GM19324 (cell line): ENCODE measurements at regions not wholly inside any gene's neighbourhood (a gene's known extent, or its start where the extent isn't known, plus 50 kb on each side); places are given as distances from the start of the nearest gene placed in this dataset.
"Not testable (repeated sequence)": the region's sequence is repeated elsewhere in the genome, so short reads cannot be mapped to it uniquely, and the experiment has no call there.

Source experiments
- ATAC-seq: cut with Tn5 transposase; IDR thresholded peaks from one replicate; pipeline ENCODE4 v1.9.1; 2021; ENCODE audit warnings: mild to moderate bottlenecking, moderate library complexity; ENCODE audit not compliant: unreplicated experiment, low FRiP score

GRCh38 chr7:118872568-118872967, 648.1 kb downstream of the ANKRD7 start:
- no peak for ATAC-seq

DNA sequence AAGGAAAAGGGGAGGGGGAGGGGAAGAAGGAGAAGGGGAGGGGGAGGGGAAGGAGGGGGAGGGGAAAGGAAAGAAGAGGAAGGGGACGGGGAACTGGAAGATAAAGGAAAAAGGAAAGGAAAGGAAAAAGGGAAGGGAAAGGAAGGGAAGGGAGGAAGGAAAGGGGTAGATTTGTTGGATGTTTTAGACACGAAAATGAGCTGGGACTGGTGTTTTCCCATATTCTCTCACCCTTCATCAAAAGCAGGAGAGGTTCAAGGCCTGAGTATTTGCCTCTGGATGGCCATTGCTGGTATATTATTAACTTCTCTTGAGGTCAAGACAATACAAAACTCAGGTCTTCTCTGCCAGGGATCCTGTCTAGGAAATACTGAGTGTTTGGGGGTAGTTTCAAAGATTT, 652.7 kb downstream of the ANKRD7 start:
- no peak for ATAC-seq

DNA sequence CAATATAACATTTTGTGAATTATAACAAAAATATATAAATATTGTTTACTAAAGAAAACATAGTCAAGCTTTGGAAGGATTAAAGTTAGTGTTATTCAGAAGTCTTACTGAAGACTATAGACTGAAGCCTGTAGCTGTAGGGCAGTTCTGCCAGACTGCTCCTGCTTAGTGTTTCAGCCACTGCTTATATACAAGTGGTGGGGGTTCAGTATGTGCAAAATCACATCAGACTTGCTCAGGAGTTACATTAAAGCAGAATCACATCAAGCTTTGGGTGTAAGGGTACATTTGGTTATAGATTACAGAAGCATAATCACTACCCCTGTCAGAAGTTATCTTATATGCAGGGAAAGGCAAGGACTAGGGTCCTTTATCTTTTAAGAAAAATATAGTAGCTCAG, 653.8 kb downstream of the ANKRD7 start:
- no peak for ATAC-seq

GRCh38 chr7:118898284-118898683, 673.8 kb downstream of the ANKRD7 start:
- ATAC-seq: no peak

DNA sequence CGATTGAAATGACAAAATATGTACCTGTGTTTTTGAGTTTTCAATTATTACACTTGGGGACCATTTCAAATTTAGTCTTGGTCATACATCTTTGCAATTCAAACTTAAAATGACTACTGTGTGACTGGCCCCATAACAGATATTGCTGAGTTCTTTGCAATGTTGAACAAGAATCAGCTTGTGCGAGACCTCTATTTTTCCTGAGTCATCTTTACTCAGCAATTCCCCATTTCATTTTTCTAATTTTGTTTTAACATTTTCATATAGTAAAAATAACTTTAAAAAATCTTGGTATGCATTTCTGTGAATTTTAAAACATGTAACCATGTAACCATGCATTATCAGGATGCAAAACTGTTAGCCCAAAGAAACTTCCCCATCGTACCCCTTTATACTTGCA, 678.1 kb downstream of the ANKRD7 start:
- ATAC-seq: no peak

DNA sequence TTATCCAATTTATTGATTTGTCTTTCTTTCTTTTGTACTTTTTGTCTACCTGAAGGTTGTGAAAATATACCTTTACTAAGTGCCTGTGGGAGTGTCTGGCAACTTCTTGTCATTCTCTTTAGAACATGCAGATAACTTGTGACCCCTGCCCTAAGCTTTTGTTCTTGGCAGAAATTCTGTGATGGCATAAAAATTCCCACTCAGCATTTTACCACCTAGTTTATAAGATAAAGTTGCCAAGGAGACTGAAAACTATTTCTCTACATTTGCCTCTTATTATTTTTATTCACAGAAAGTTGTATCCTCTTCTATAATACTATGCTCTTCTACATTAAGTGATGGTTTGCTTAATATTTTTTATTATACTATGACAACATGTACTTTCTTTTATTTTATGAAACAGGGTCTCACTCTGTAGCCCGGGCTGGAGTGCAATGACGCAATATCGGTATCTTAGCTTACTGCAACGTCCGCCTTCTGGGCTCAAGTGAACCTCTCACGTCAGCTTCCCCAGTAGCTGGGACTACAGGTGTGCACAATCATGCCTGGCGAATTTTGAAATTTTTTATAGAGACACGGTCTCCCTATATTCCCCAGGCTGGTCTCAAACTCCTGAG, 683.5 kb downstream of the ANKRD7 start:
- ATAC-seq: no peak

- ATAC-seq: not testable (repeated sequence)
Measured at GRCh38 chr7:118916120-118916519, 691.6 kb downstream of the ANKRD7 start.

- no peak for ATAC-seq
Measured at GRCh38 chr7:118918556-118918955, 694.1 kb downstream of the ANKRD7 start.

DNA sequence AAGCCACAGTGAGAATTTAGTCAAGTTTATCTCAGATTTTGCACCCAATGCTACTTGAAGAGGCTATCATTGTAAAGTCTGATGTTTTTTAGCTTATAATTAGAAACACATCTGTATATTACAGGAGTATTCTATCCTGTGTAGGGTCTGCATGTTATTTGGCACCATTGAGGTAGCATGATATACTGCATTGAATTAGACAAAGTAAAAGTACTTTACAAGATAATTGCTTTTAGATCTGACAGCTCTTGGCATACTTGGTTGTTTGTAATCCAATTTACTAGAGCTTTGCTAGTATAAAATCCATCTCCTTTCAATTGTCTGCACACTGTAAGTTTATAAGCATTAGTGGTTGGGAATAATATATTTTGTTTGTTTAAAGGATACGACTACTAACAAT, 714.3 kb downstream of the ANKRD7 start:
- ATAC-seq: no peak

DNA sequence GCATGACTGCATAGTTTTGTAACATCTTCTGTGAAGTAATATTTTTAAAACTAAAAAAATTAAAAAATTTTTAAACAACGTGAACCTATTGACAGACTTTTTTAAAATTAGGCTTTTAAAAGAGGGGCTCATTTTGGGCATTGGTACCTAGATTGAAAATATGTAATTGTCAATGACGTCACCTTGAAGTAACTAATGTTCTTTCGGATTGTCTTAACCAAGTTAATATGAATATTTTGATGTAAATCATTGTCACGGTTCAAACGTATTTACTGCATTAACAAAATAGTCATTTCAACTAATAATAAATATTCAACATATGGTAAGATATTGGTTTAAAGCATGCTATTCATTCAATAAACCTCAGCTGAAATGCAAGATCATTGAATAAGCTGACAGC, 719.8 kb downstream of the ANKRD7 start:
- no peak for ATAC-seq

GRCh38 chr7:118945911-118946682, 721.6 kb downstream of the ANKRD7 start:
- no peak for ATAC-seq

GRCh38 chr7:118948508-118948907, 724.0 kb downstream of the ANKRD7 start:
- ATAC-seq: no peak

GRCh38 chr7:118949031-118949430, 724.5 kb downstream of the ANKRD7 start:
- no peak for ATAC-seq

- not testable (repeated sequence) for ATAC-seq
Measured at GRCh38 chr7:118956285-118956684, 731.8 kb downstream of the ANKRD7 start.

GRCh38 chr7:118969370-118969769, 744.9 kb downstream of the ANKRD7 start:
- ATAC-seq: no peak

GRCh38 chr7:118971706-118972105, 747.2 kb downstream of the ANKRD7 start:
- ATAC-seq: no peak

GRCh38 chr7:118974836-118975235, 750.3 kb downstream of the ANKRD7 start:
- ATAC-seq: no peak

DNA sequence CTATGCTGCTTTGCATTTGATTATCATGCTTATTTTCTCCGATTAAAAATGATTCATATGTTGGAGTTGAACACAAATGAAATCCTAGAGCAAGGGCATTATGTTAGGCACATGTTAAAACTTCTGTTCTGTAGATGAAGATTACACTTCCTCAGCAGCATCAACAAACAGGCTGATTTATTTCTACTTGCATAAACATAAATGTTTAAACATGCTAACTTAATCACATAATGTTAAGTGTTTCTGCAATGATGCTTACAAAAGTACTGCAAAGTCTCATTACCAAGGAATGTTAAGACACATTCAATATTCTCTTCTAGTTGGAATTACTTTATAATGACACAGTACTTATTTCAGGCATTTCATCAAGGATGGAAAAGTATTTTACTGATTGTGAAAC, 770.8 kb downstream of the ANKRD7 start:
- ATAC-seq: no peak

- ATAC-seq: no peak
Measured at GRCh38 chr7:119007236-119007635, 782.7 kb downstream of the ANKRD7 start.

DNA sequence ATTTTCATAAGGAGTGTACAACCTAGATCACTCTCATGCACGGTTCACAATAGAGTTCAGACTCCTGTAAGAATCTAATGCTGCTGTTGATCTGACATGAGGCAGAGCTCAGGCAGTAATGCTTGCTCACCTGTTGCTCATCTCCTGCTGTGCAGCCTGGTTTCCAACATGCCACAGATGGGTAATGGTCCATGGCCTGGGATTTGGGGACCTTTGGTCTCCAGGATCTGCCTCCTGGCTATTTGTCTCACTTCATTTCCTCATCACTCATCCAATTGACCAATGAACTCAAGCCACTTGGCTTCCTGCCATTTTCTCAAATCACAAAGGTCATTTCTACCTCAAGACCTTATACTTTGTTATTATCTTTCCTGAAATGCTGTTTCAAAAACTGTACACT, 786.1 kb downstream of the ANKRD7 start:
- no peak for ATAC-seq

DNA sequence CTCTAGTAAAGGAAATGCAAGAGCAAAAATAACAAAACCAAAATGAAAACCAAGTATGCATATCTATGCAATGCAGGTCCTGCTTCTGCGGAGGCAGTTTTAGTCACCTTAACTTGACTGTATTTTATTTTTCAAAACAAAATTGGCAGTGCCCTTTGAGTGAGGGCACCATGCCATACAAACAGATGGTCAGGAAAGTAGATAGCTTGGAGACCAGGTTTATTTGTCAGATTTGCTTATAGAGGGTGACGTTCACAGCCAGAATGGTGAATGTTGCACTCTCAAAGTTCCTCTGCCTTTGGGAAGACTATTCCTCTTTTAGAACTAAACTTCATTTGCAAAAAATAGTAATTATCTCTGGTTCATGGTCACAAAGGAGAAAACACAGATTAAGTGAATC, 801.9 kb downstream of the ANKRD7 start:
- ATAC-seq: no peak

- no peak for ATAC-seq
Measured at GRCh38 chr7:119028736-119029135, 804.2 kb downstream of the ANKRD7 start.
